ENCODE measurements at regions not wholly inside any gene's neighbourhood (a gene's known extent, or its start where the extent isn't known, plus 50 kb on each side); places are given as distances from the start of the nearest gene placed in this dataset.

GRCh38 chr16:50970281-50970680 lies 180.8 kb downstream of the SALL1 start:
- no peak for TF ChIP-seq CTCF (IDR thresholded peaks at IDR 0.05)
- TF ChIP-seq POLR2A (IDR thresholded peaks at IDR 0.05): no peak

All from adrenal gland (tissue), 5 donors.